CD4-positive, CD25-positive, alpha-beta regulatory T cell (primary cell): ENCODE measurements at regions not wholly inside any gene's neighbourhood (a gene's known extent, or its start where the extent isn't known, plus 50 kb on each side); places are given as distances from the start of the nearest gene placed in this dataset.
"Not testable (repeated sequence)": the region's sequence is repeated elsewhere in the genome, so short reads cannot be mapped to it uniquely, and the experiment has no call there.

Source experiments
- ATAC-seq, 2 donors: fragments of 150-1000 bp; cut with Tn5 transposase; one replicate each; pipeline ENCODE4 v1.10.0; 2021; ENCODE audit warnings: low read depth in 2 of 2, moderate number of reproducible peaks in 2 of 2, moderate library complexity in 1 of 2
- DNase-seq, 3 donors: peaks; one replicate each; pipeline versions ENCODE4 v3.0.0 to v3.0.0-alpha.2; 2012 to 2022; ENCODE audit warnings: mixed read lengths in 1 of 3
- H3K27ac ChIP-seq: one replicate; pipeline ENCODE4 v1.7.0; 2013; ENCODE audit warnings: mild to moderate bottlenecking, low read length; ENCODE audit not compliant: insufficient read depth, poor library complexity, severe bottlenecking
- H3K27me3 ChIP-seq: one replicate; pipeline ENCODE4 v1.7.0; 2013; ENCODE audit warnings: low read length; ENCODE audit not compliant: control insufficient read depth, insufficient read depth
- H3K36me3 ChIP-seq: one replicate; pipeline ENCODE4 v1.7.0; 2013; ENCODE audit warnings: mild to moderate bottlenecking, low read length, moderate library complexity; ENCODE audit not compliant: control insufficient read depth, insufficient read depth
- H3K4me1 ChIP-seq: 2 replicates; pipeline ENCODE4 v1.7.0; 2013; ENCODE audit warnings: mild to moderate bottlenecking, low read length; ENCODE audit not compliant: insufficient read depth, control insufficient read depth, poor library complexity, severe bottlenecking
- H3K4me3 ChIP-seq: one replicate; pipeline ENCODE4 v1.7.0; 2013; ENCODE audit warnings: low read depth, mild to moderate bottlenecking, low read length, moderate library complexity
- H3K9me3 ChIP-seq, 2 experiments: 1 replicate in 1 of 2; 2 replicates in 1 of 2; pipeline ENCODE4 v1.7.0; 2013; ENCODE audit warnings: low read length in 2 of 2, mild to moderate bottlenecking in 1 of 2, moderate library complexity in 1 of 2; ENCODE audit not compliant: control insufficient read depth in 2 of 2
- H3K27ac Mint-ChIP-seq, 3 donors: one replicate each; pipeline ENCODE4 v1.8.0; 2020 to 2022; ENCODE audit warnings: mild to moderate bottlenecking in 3 of 3, mixed read lengths in 3 of 3, moderate library complexity in 2 of 3
- H3K27me3 Mint-ChIP-seq: one replicate; pipeline ENCODE4 v1.8.0; 2022; ENCODE audit warnings: mild to moderate bottlenecking, mixed read lengths
- H3K36me3 Mint-ChIP-seq: one replicate; pipeline ENCODE4 v1.8.0; 2020; ENCODE audit warnings: mixed read lengths
- H3K4me1 Mint-ChIP-seq, 4 donors: one replicate each; pipeline ENCODE4 v1.8.0; 2020 to 2022; ENCODE audit warnings: mixed read lengths in 4 of 4, mild to moderate bottlenecking in 1 of 4
- H3K4me3 Mint-ChIP-seq, 4 donors: one replicate each; pipeline ENCODE4 v1.8.0; 2020 to 2022; ENCODE audit warnings: mild to moderate bottlenecking in 4 of 4, mixed read lengths in 4 of 4, moderate library complexity in 3 of 4
- H3K9me3 Mint-ChIP-seq, 7 donors: one replicate each; pipeline ENCODE4 v1.8.0; 2020 to 2022; ENCODE audit warnings: mixed read lengths in 7 of 7, mild to moderate bottlenecking in 3 of 7, moderate library complexity in 2 of 7

GRCh38 chrX:149420566-149420965, 84.5 kb downstream of the IDS start:
- not testable (repeated sequence) for H3K4me3 ChIP-seq, H3K27ac Mint-ChIP-seq, H3K36me3 Mint-ChIP-seq, H3K27ac ChIP-seq, ATAC-seq, H3K27me3 Mint-ChIP-seq, DNase-seq, H3K36me3 ChIP-seq, H3K4me1 ChIP-seq, H3K4me1 Mint-ChIP-seq, H3K9me3 Mint-ChIP-seq, H3K27me3 ChIP-seq, H3K9me3 ChIP-seq, H3K4me3 Mint-ChIP-seq

GRCh38 chrX:149398027-149398426, 107.1 kb downstream of the IDS start:
- Mint-ChIP-seq H3K4me1 (no peaks in the 10 kb centered on the region), H3K4me3 (no peak overlapping the region), H3K27me3 (peaks cover 4% of the 10 kb centered on the region), H3K36me3 (no peaks in the 10 kb centered on the region), H3K27ac (no peak overlapping the region), H3K9me3 (peaks cover 0 to 4% (median 0%) of the 10 kb centered on the region in 7 donors)
- H3K27ac ChIP-seq, result no peak overlapping the region
- DNase-seq (no peak), ATAC-seq (no peak)
- H3K36me3 ChIP-seq, result no peaks in the 10 kb centered on the region
- no peak overlapping the region for H3K4me3 ChIP-seq
- H3K9me3 ChIP-seq, result no peaks in the 10 kb centered on the region
- H3K27me3 ChIP-seq, result no peaks in the 10 kb centered on the region
- no peaks in the 10 kb centered on the region for H3K4me1 ChIP-seq

GRCh38 chrX:149392921-149393320, 112.2 kb downstream of the IDS start:
- Histone ChIP-seq H3K4me1 (no peaks in the 10 kb centered on the region), H3K36me3 (no peaks in the 10 kb centered on the region), H3K27ac (no peak overlapping the region), H3K27me3 (no peaks in the 10 kb centered on the region), H3K4me3 (no peak overlapping the region), H3K9me3 (no peaks in the 10 kb centered on the region)
- Mint-ChIP-seq H3K4me1 (no peaks in the 10 kb centered on the region), H3K27me3 (peaks cover 4% of the 10 kb centered on the region), H3K9me3 (peaks cover 0 to 5% (median 0%) of the 10 kb centered on the region in 7 donors), H3K27ac (no peak overlapping the region), H3K4me3 (no peak overlapping the region), H3K36me3 (no peaks in the 10 kb centered on the region)
- no peak for ATAC-seq
- DNase-seq, result no peak

- H3K9me3 Mint-ChIP-seq, result peaks cover 0 to 5% (median 0%) of the 10 kb centered on the region in 7 donors
- Histone ChIP-seq H3K9me3 (no peaks in the 10 kb centered on the region), H3K27ac (no peak overlapping the region), H3K4me3 (no peak overlapping the region), H3K27me3 (no peaks in the 10 kb centered on the region), H3K36me3 (no peaks in the 10 kb centered on the region), H3K4me1 (no peaks in the 10 kb centered on the region)
- no peak for ATAC-seq
- no peaks in the 10 kb centered on the region for H3K36me3 Mint-ChIP-seq
- no peak overlapping the region for H3K27ac Mint-ChIP-seq
- no peaks in the 10 kb centered on the region for H3K27me3 Mint-ChIP-seq
- no peak overlapping the region for H3K4me3 Mint-ChIP-seq
- H3K4me1 Mint-ChIP-seq, result no peaks in the 10 kb centered on the region
- DNase-seq, result no peak
These were observed 121.3 kb downstream of the IDS start for GRCh38 chrX:149383852-149384251.

GRCh38 chrX:149374751-149375150, 130.4 kb downstream of the IDS start:
- Mint-ChIP-seq H3K9me3 (no peaks in the 10 kb centered on the region), H3K4me3 (no peak overlapping the region), H3K36me3 (no peaks in the 10 kb centered on the region), H3K27ac (no peak overlapping the region), H3K4me1 (no peaks in the 10 kb centered on the region), H3K27me3 (peaks cover 7% of the 10 kb centered on the region)
- Histone ChIP-seq H3K9me3 (no peaks in the 10 kb centered on the region), H3K36me3 (no peaks in the 10 kb centered on the region), H3K27ac (no peak overlapping the region), H3K4me1 (no peaks in the 10 kb centered on the region), H3K27me3 (no peaks in the 10 kb centered on the region), H3K4me3 (no peak overlapping the region)
- DNase-seq, result no peak
- ATAC-seq, result no peak

- Histone ChIP-seq H3K27ac (no peak overlapping the region), H3K36me3 (no peaks in the 10 kb centered on the region), H3K4me3 (no peak overlapping the region), H3K4me1 (no peaks in the 10 kb centered on the region), H3K27me3 (no peaks in the 10 kb centered on the region), H3K9me3 (no peaks in the 10 kb centered on the region)
- peaks cover 7% of the 10 kb centered on the region for H3K27me3 Mint-ChIP-seq
- H3K36me3 Mint-ChIP-seq, result no peaks in the 10 kb centered on the region
- no peak for ATAC-seq
- H3K9me3 Mint-ChIP-seq, result peaks cover 0 to 2% (median 0%) of the 10 kb centered on the region in 7 donors
- H3K4me1 Mint-ChIP-seq, result no peaks in the 10 kb centered on the region
- H3K4me3 Mint-ChIP-seq, result no peak overlapping the region
- H3K27ac Mint-ChIP-seq, result no peak overlapping the region
- DNase-seq, result no peak
These were observed 132.2 kb downstream of the IDS start for GRCh38 chrX:149372866-149373265.

GRCh38 chrX:149371986-149372385, 133.1 kb downstream of the IDS start:
- DNase-seq, result no peak

GRCh38 chrX:149370097-149370496, 135.0 kb downstream of the IDS start:
- peaks cover 0 to 2% (median 0%) of the 10 kb centered on the region in 7 donors for H3K9me3 Mint-ChIP-seq
- Histone ChIP-seq H3K27me3 (no peaks in the 10 kb centered on the region), H3K4me3 (no peak overlapping the region), H3K4me1 (no peaks in the 10 kb centered on the region), H3K36me3 (no peaks in the 10 kb centered on the region), H3K27ac (no peak overlapping the region), H3K9me3 (no peaks in the 10 kb centered on the region)
- no peak overlapping the region for H3K4me3 Mint-ChIP-seq
- H3K36me3 Mint-ChIP-seq, result no peaks in the 10 kb centered on the region
- no peak overlapping the region for H3K27ac Mint-ChIP-seq
- peaks cover 7% of the 10 kb centered on the region for H3K27me3 Mint-ChIP-seq
- DNase-seq, result no peak
- no peaks in the 10 kb centered on the region for H3K4me1 Mint-ChIP-seq
- ATAC-seq, result no peak

More at GRCh38 chrX:149371986-149372385, 133.1 kb downstream of the IDS start:
- H3K4me1 Mint-ChIP-seq, result no peaks in the 10 kb centered on the region
- H3K27me3 Mint-ChIP-seq, result peaks cover 7% of the 10 kb centered on the region
- H3K4me3 Mint-ChIP-seq, result no peak overlapping the region
- Histone ChIP-seq H3K36me3 (no peaks in the 10 kb centered on the region), H3K4me3 (no peak overlapping the region), H3K27ac (no peak overlapping the region), H3K4me1 (no peaks in the 10 kb centered on the region), H3K27me3 (no peaks in the 10 kb centered on the region), H3K9me3 (no peaks in the 10 kb centered on the region)
- ATAC-seq, result no peak
- H3K36me3 Mint-ChIP-seq, result no peaks in the 10 kb centered on the region
- H3K9me3 Mint-ChIP-seq, result peaks cover 0 to 2% (median 0%) of the 10 kb centered on the region in 7 donors
- H3K27ac Mint-ChIP-seq, result no peak overlapping the region
